ENCODE measurements at regions not wholly inside any gene's neighbourhood (a gene's known extent, or its start where the extent isn't known, plus 50 kb on each side); places are given as distances from the start of the nearest gene placed in this dataset.

DNA sequence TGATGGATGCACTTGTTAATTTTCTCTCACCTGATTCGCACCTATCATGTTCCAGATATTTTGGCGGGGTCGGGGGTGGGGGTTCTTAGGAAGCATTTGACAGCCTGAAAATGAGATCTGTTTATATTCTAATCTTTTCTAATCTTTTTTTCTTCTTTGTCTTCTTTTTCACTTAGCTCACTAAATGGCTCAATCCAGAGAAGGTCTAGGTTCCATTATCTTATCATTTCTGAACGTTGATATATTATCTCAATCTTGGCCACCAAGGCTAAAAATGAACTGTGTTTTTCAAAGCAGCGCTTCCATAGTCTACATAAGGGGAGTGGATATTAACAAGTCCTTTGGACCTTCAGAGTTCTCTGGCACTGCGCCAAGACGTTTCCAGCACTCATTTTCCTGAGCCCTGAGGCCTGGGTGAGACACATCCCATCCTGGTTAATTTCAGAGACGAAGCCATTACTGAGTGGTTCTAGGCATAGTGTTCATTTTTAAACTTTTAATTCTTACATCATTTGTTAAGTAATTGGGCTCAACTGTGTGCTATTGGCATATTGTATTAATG lies 229.0 kb downstream of the SOX11 start:
- DNase-seq = no peak

GRCh38 chr2:5923957-5924945 lies 232.1 kb downstream of the SOX11 start:
- DNase-seq = no peak

GRCh38 chr2:5925604-5926003 lies 233.4 kb downstream of the SOX11 start:
- DNase-seq = no peak

GRCh38 chr2:5926871-5927512 lies 234.8 kb downstream of the SOX11 start:
- no peak for DNase-seq

DNA sequence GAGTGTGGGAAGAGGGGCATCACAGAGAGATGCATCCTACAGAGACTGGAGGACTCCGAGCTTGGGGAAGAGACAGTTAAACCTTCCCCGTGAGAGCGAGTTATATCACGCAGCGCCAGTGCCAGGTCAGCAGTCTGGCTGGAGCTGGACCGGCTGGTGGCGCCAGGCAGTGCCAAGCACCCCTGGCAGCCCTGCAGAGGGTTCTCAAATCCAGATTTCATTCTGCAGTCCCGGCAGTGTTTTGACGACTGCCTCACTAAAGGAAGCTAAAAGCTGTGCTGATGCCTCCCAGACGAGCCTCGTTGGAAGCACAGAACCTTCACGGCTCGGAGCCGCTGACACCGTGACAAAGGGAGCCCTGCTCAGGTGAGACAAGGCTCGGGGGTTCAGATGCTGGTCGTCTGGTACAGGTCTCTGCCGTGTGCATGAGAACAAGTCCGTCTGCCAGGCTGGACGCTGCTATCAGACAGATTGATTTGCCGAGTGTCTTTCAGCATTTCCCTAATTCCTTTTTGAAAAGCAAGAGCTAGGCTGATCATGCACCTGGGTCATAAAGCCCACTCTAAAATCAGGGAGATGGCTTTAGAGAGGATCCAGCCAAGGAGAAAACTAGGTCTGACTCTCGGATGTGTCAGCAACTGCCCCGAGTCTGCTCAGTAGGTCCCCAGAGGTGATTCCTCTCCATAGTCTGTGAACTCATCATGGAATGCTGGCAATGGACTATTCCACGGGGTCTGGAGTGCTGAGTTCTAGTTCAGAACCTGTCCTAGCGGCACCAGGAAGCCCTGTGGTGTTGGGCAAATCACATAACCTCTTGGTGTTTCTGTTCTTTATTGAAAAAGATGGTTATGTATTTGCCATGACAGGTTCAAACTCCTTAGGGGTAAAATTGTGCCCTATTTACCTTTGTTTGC lies 240.6 kb downstream of the SOX11 start:
- DNase-seq = no peak

GRCh38 chr2:5933669-5934068 lies 241.5 kb downstream of the SOX11 start:
- no peak for DNase-seq

DNA sequence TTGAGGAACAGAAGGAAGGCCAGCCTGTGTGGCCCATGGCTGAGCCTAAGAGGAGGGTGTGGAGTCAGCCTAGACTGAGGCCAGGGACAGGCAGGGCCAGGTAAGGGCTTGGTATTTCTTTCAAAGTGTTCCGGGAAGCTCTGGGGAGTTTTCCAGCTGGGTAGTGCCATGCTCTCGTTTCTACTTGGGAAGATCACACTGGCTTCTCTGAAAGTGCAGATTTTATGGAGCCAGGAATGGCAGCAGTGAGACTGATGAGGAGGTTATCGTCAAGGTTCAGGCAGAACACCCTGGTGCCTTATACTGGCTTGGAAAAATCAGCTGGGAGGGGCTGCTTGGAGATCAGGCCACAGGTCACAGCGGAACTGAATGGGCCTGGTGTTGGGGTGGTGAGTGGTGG lies 245.1 kb downstream of the SOX11 start:
- no peak for DNase-seq

DNA sequence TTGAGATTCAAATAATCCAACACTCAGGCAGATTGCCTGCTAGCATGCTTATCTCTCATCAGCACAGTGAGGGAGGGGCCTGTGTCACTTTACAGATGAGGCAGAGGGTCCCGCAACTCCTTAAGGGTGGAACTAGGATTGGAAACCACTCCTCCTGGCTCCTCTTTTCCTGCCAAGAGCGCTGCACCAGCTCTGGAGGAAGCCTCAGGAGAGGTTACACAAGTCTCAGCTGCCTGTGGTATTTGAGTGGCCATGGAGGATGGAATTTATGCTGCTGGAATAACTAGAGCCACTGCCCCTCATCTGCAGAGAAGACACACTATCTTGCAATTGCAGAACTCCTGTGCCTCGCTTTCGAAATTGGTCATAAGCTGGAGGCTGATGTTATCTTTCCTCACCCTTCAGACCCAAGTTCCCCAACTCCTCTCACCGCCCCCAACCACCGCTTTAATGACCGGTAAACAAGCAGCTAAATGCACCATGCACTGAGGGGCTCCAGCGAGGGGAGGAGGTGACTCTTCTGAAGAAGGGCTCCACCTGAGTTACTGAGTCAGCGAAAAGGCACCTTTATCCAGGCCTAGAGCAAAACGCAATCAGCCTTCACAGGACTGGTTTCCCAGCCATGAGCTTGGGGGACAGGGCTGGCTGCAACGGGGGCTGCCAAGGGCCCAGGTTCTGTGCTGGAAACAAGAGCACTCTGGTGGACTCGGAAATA lies 245.8 kb downstream of the SOX11 start:
- DNase-seq = no peak

DNA sequence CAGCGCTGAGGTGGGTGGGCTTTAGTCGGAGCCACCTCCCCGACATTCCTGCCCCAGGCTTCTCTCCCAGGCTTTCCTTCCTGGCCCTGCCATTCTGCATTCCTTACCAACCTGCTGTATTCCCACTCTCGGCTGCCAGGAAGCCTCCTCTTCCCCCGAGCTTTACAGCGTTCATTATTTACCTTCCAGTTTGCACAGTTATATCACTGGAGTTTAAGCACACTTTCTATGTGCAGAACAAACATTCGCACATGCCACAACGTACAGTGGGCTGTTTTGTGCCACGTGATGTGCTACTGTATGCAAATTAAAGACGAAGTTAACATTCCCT lies 246.3 kb downstream of the SOX11 start:
- no peak for DNase-seq

- DNase-seq = no peak
Observed at GRCh38 chr2:5939553-5939952, 247.4 kb downstream of the SOX11 start.

- no peak for DNase-seq
Observed at GRCh38 chr2:5940596-5941535, 248.7 kb downstream of the SOX11 start.

GRCh38 chr2:5942204-5942603 lies 250.0 kb downstream of the SOX11 start:
- no peak for DNase-seq

- DNase-seq = no peak
Observed at GRCh38 chr2:5945742-5946141, 253.6 kb downstream of the SOX11 start.

DNA sequence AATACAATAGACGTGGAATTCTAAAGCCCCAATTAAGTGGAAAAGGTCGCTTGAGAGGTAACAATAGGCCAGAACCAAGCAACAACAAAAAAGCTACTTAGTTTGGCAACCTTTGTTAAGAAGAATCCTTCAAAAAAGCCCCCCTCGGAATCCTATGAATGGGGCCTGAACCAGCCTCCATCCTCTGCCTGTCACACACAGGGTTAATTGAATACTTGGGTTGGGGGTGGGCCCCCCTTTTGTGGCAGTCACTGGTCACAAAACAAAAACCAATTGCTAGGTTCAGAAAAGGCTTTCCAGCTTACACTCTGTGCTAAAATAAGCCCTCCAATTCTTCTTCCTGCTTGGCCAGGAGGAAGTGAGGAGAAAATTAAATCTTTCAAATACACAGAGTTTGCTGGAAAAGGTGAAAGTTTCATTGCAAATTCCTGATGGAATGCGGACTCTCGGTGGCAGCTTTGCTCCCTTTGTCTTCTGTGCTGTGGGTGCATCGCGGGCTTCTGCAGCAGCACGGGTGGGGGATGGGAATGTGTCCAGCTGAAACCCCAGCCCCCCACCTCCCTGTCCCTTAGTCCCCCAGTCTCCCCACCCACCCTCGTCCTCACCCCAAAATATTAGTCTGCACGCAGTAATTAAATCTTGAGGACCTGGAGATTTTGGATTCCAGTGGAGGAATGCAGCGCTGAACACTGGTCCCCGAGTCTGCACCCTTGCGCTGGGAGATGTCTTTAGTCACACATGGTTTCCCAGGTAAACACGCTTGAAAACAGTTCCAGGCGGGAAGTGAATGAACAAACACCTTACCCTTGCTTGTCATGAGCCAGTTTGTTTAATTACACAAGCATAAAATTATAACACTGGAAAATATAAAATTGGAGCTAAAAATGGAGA lies 254.3 kb downstream of the SOX11 start:
- DNase-seq = no peak

DNA sequence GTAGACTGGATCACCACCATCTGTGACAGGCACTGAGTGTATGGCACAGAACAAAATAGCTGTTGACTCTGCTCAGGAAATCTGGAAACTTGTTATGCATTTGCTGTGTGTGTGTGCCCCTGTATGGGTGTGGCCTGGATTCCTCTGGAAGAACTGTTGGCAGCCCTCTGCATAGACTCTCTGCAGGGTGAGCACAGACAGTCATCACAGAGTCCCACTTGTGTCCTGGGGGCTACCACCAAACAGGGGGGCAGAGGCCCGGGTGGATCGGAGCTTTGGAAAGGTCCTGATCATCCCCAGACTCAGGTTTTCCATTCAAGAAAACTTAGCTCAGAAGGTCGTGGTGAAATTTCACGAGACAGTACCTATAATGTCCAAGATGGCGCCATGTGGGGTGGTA lies 258.6 kb downstream of the SOX11 start:
- no peak for DNase-seq

DNA sequence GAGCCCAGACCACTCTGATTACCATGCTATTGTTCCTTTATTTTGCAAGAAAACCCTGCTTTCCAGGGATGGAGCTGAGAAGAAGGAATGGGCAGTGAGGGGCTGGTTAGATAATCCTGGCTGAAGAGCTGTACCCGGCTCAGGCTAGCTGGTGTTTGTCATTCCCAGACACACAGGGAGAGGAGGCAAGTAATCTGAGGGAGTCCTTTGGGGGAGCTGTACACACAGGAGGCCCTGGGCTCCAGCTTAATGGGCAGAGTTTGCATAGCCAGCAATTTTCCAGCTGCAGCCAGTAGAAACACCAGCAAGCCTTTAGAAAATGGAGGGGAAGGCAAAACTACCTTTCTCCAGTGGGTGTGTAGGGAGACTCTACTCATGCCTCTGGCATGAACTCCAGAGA lies 259.3 kb downstream of the SOX11 start:
- DNase-seq = no peak

- DNase-seq = no peak
Observed at GRCh38 chr2:5953525-5953924, 261.3 kb downstream of the SOX11 start.

DNA sequence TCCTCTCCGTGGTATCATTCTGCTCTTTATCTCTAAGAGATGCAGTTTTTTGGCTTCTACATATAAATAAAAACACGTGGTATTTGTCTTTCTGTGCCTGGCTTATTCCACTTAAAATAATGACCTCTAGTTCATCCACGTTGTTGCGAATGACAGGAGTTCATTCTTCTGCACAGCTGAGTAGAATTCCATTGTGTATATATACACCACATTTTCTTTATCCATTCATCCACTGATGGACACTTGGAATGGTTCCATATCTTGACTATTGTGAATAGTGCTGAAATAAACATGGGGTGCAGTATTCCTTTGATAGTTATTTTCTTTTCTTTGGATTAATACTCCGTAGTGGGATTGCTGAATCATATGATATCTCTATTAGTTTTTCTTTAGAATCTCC lies 262.3 kb downstream of the SOX11 start:
- DNase-seq = no peak

DNA sequence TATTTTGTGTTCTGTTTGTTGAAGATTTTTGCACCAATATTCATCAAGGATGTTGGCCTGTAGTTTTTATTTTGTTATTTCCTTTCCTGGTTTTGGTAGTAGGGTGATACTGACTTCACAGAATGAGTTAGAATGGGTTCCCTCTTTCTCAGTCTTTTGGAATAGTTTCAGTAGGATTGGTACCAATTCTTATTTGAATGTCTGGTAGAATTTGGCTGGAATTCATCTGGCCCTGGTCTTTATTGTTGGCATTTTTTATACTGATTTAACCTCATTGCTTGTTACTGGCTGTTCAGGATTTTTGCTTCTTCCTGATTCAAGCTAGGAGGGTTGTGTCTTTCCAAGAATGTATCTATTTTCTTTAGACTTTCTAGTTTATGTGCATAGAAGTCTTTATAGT lies 263.7 kb downstream of the SOX11 start:
- no peak for DNase-seq
